ENCODE measurements at regions not wholly inside any gene's neighbourhood (a gene's known extent, or its start where the extent isn't known, plus 50 kb on each side); places are given as distances from the start of the nearest gene placed in this dataset.

DNA sequence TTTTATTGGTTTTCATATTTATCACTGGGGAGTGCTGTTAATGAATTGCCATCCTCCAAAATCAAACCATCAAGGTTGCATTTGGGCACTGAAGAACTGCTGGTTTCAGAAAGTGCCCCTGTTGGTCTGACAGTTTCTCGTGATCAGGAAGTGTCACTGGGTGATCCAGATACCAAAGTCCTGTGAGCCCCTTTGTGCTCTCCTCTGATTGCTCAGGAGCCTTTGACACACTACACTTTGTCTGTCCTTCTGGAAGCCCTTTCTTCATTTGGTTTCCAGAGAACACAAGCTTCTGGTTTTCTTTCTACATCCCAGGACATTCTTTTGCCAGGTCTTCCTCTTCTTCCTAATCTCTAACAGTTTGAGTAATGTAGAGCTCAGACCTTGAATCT is 165.8 kb upstream of the PROX1 start:
- no peak overlapping the region for H3K27ac ChIP-seq
- intact Hi-C loops (cut with DNase I) = no loop called here
- no peak overlapping the region for H3K4me3 ChIP-seq
- H3K36me3 ChIP-seq = no peaks in the 10 kb centered on the region
- no peak for TF ChIP-seq CTCF (IDR thresholded peaks at IDR 0.05)
- H3K27me3 ChIP-seq = no peaks in the 10 kb centered on the region
- H3K4me1 ChIP-seq = no peaks in the 10 kb centered on the region
- ATAC-seq = no peak
- DNase-seq = no peak
- no peaks in the 10 kb centered on the region for H3K9me3 ChIP-seq

GRCh38 chr1:213826891-213827290 is 160.9 kb upstream of the PROX1 start:
- no peak overlapping the region for H3K4me3 ChIP-seq
- no peak overlapping the region for H3K27ac ChIP-seq
- DNase-seq (no peak), ATAC-seq (no peak)
- TF ChIP-seq CTCF (IDR thresholded peaks at IDR 0.05) = no peak
- H3K36me3 ChIP-seq = no peaks in the 10 kb centered on the region
- H3K9me3 ChIP-seq = peaks cover 0 to 5% of the 10 kb centered on the region in 2 donors
- no peaks in the 10 kb centered on the region for H3K4me1 ChIP-seq
- intact Hi-C loops (cut with DNase I) = no loop called here
- no peaks in the 10 kb centered on the region for H3K27me3 ChIP-seq

DNA sequence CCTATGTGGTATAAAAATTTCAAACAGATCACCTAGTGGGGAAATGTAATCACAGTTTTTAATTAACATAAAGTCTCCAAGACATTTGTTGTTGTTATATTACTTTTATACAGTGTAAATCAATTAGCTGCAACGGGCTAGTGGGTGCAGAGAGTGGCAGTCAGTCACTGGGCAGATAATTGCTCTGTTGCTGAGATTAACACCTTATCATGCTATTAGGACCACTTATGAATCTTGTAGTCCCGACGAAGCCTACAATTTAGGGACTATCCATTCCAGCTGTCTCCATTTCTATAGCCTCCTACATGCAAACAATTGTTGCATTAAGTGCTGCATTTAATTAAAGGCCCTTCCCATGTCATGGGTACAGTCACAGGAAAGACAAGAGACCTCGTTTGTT is 158.9 kb upstream of the PROX1 start:
- Histone ChIP-seq H3K27me3 (no peaks in the 10 kb centered on the region), H3K4me1 (no peaks in the 10 kb centered on the region), H3K4me3 (no peak overlapping the region), H3K9me3 (peaks cover 0 to 5% of the 10 kb centered on the region in 2 donors), H3K36me3 (no peaks in the 10 kb centered on the region), H3K27ac (no peak overlapping the region)
- no peak for ATAC-seq
- intact Hi-C loops (cut with DNase I) = no loop called here
- no peak for TF ChIP-seq CTCF (IDR thresholded peaks at IDR 0.05)
- no peak for DNase-seq

DNA sequence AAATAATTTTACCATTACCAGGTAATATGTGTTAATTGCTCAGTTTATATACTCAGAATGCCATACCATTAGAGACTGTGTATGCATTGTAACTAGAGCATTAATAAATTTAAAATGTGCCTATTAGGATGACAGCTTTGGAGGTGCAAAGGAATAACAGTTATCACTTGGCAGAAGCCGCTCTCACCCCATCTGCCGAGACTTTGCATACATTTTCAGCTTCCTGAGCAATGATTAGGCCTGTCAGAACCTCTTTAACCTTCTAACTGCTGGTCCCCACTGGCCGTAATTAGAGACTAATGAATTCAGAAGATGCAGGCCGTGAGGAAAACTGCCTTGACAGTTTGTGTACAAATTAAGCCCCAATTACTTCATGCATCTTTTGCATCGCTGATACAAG is 158.0 kb upstream of the PROX1 start:
- H3K9me3 ChIP-seq = peaks cover 0 to 5% of the 10 kb centered on the region in 2 donors
- no peak overlapping the region for H3K27ac ChIP-seq
- no peak for ATAC-seq
- no peaks in the 10 kb centered on the region for H3K4me1 ChIP-seq
- H3K36me3 ChIP-seq = no peaks in the 10 kb centered on the region
- no peak for DNase-seq
- TF ChIP-seq CTCF (IDR thresholded peaks at IDR 0.05) = no peak
- no peaks in the 10 kb centered on the region for H3K27me3 ChIP-seq
- no peak overlapping the region for H3K4me3 ChIP-seq
- intact Hi-C loops (cut with DNase I) = no loop called here

- no peaks in the 10 kb centered on the region for H3K36me3 ChIP-seq
- intact Hi-C loops (cut with DNase I) = no loop called here
- no peak for TF ChIP-seq CTCF (IDR thresholded peaks at IDR 0.05)
- H3K27ac ChIP-seq = no peak overlapping the region
- H3K9me3 ChIP-seq = peaks cover 0 to 5% of the 10 kb centered on the region in 2 donors
- no peaks in the 10 kb centered on the region for H3K4me1 ChIP-seq
- DNase-seq = no peak
- ATAC-seq = no peak
- no peaks in the 10 kb centered on the region for H3K27me3 ChIP-seq
- no peak overlapping the region for H3K4me3 ChIP-seq
These were observed 157.4 kb upstream of the PROX1 start for GRCh38 chr1:213830371-213830770.

Measured in left lung (tissue), 4 donors.